Spleen (tissue), 11 donors: ENCODE measurements at regions not wholly inside any gene's neighbourhood (a gene's known extent, or its start where the extent isn't known, plus 50 kb on each side); places are given as distances from the start of the nearest gene placed in this dataset.

Experiments used
- DNase-seq: peaks from one replicate; pipeline ENCODE4 v3.0.0-alpha.2; 2020
- H3K27ac ChIP-seq, 8 donors: fragments of 200-600 bp; sonication (generic) in 7 of 8; 1 replicate in 4 of 8; 2 replicates in 4 of 8; pipeline versions ENCODE4 v1.5.0 to v1.8.0; 2016 to 2021; ENCODE audit warnings: inconsistent platforms in 4 of 8, mild to moderate bottlenecking in 4 of 8, moderate library complexity in 1 of 8
- H3K27me3 ChIP-seq, 7 donors: fragments of 200-600 bp; sonication (generic) in 6 of 7; replicated peaks in 1 of 7; 1 replicate in 4 of 7; 2 replicates in 3 of 7; pipeline versions ENCODE4 v1.5.0 to v1.8.0; 2016 to 2021; ENCODE audit warnings: inconsistent platforms in 3 of 7, mild to moderate bottlenecking in 1 of 7
- H3K36me3 ChIP-seq, 6 donors: fragments of 200-600 bp; sonication (generic) in 5 of 6; 1 replicate in 4 of 6; 2 replicates in 2 of 6; pipeline versions ENCODE4 v1.5.0 to v1.8.0; 2016 to 2021; ENCODE audit warnings: inconsistent platforms in 2 of 6
- H3K4me1 ChIP-seq, 6 donors: fragments of 200-600 bp; sonication (generic) in 5 of 6; 1 replicate in 3 of 6; 2 replicates in 3 of 6; pipeline versions ENCODE4 v1.5.0 to v1.8.0; 2016 to 2021; ENCODE audit warnings: inconsistent platforms in 3 of 6
- H3K4me3 ChIP-seq, 8 donors: fragments of 200-600 bp; sonication (generic) in 7 of 8; 1 replicate in 4 of 8; 2 replicates in 4 of 8; pipeline versions ENCODE4 v1.5.0 to v1.8.0; 2016 to 2021; ENCODE audit warnings: inconsistent platforms in 4 of 8, mild to moderate bottlenecking in 4 of 8, moderate library complexity in 2 of 8
- H3K9me3 ChIP-seq, 8 donors: fragments of 200-600 bp; sonication (generic) in 7 of 8; 1 replicate in 4 of 8; 2 replicates in 4 of 8; pipeline versions ENCODE4 v1.5.0 to v1.8.0; 2016 to 2021; ENCODE audit warnings: inconsistent platforms in 4 of 8
- CTCF ChIP-seq, 11 experiments: fragments of 200-600 bp in 7 of 11; fragments of 450-650 bp in 4 of 11; sonication (generic) in 4 of 11; IDR thresholded peaks in 8 of 11; conservative IDR thresholded peaks in 3 of 11; 1 replicate in 7 of 11; 2 replicates in 4 of 11; pipeline versions ENCODE4 v1.4.0 to v1.8.0; 2016 to 2021; ENCODE audit warnings: antibody characterized with exemption in 11 of 11, inconsistent platforms in 4 of 11, mild to moderate bottlenecking in 1 of 11
- POLR2A ChIP-seq, 3 donors: fragments of 450-650 bp; IDR thresholded peaks; one replicate each; pipeline ENCODE4 v1.5.1; 2017; ENCODE audit warnings: antibody characterized with exemption in 3 of 3, mild to moderate bottlenecking in 1 of 3
- POLR2AphosphoS5 ChIP-seq, 3 donors: sonication (generic); formaldehyde crosslinking; IDR thresholded peaks; one replicate each; pipeline ENCODE4 v1.5.1; 2017; ENCODE audit warnings: antibody characterized with exemption in 3 of 3
- WGBS, 5 donors: extraction: QIAGEN DNeasy Blood & Tissue Kit in 3 of 5; methylation state at CpG; one replicate each; pipeline versions ENCODE4 v1.1.5 to v1.1.7; 2013 to 2018; 5-methylcytosine and 5-hydroxymethylcytosine counted together
- intact Hi-C: fragments of 100-400 bp; cut with DNase I; formaldehyde crosslinking; loops from one replicate; pipeline ENCODE4 v1.15.0; 2023; ENCODE audit warnings: low total_unique reads
- donor health status: healthy with polysubstance abuse.
- donor health status: DM: no; HTN: no; CAD: no; lungs with moderate emphysema.
- donor health status: DM: no; HTN: no; CAD: no.
- donor health status: Bipolar disorder and iron deficiency.
- donor health status: healthy.
- donor health status: DM: no; HTN: no; CAD: no.
- donor health status: DM: yes; HTN: yes; CAD: no.

GRCh38 chr12:33710548-33710947 is 270.9 kb upstream of the SYT10 start:
- H3K27ac ChIP-seq = no peak overlapping the region
- intact Hi-C loops = no loop called here
- H3K4me1 ChIP-seq = no peaks in the 10 kb centered on the region
- WGBS, 5 donors = 69 to 91% (median 74%) methylated on average over 2 of the region's 2 CpGs
- no peaks in the 10 kb centered on the region for H3K27me3 ChIP-seq
- no peak for DNase-seq
- H3K4me3 ChIP-seq = no peak overlapping the region
- no peak for TF ChIP-seq POLR2AphosphoS5 (IDR thresholded peaks at IDR 0.05)
- no peak for TF ChIP-seq CTCF (IDR thresholded peaks at IDR 0.05 in 8 of 11, conservative IDR thresholded peaks at IDR 0.05 in 3 of 11)
- TF ChIP-seq POLR2A (IDR thresholded peaks at IDR 0.05) = no peak
- no peaks in the 10 kb centered on the region for H3K9me3 ChIP-seq
- H3K36me3 ChIP-seq = no peaks in the 10 kb centered on the region

DNA sequence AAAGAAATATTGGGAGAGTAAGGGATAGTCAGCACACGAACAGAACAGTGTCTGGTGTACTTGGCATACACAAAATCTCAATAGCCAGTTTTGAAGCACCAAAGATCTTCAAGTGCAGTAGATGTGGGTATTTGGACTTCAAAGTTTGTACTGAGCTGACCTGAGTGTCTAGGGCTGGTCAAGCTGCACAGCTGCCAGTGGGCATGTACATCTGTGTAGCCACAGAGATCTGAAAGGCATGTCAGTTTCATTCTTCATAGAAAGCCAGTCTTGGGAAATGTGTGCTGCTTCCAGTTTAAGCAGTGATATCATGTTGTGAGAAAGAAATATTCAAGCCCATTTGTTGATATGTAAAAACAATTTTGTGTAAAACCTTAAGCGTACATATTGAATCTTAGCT is 279.0 kb upstream of the SYT10 start:
- Histone ChIP-seq H3K27me3 (no peaks in the 10 kb centered on the region), H3K9me3 (peaks cover 0 to 5% (median 0%) of the 10 kb centered on the region in 8 donors), H3K27ac (no peak overlapping the region), H3K4me1 (no peaks in the 10 kb centered on the region), H3K36me3 (no peaks in the 10 kb centered on the region), H3K4me3 (no peak overlapping the region)
- DNase-seq = no peak
- TF ChIP-seq CTCF (IDR thresholded peaks at IDR 0.05 in 8 of 11, conservative IDR thresholded peaks at IDR 0.05 in 3 of 11) (no peak), POLR2AphosphoS5 (IDR thresholded peaks at IDR 0.05) (no peak)
- intact Hi-C loops = no loop called here
- WGBS, 5 donors = 71 to 91% (median 84%) methylated on average over 2 of the region's 2 CpGs

DNA sequence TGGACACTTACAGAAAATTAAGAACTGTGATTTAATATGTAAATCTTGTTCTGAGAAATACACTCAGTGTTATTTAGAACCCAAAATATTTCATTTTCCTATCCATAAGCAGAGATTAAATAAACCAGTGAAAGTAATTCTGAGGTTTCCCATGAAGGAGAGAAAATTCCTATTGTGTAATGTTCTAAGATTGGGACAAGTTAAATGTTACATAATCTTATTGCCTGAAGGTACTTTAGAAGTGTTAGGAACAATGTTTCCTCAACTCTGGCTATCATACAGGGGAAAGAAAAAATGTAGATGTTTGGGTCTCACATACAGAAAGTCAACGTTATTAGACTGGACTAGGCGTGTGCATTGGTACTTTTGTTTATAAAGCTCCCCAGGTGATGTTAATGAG is 281.9 kb upstream of the SYT10 start:
- WGBS, 5 donors = 70 to 85% (median 77%) methylated on average over 2 of the region's 2 CpGs
- no peaks in the 10 kb centered on the region for H3K27me3 ChIP-seq
- TF ChIP-seq POLR2AphosphoS5 (IDR thresholded peaks at IDR 0.05) (no peak), CTCF (IDR thresholded peaks at IDR 0.05 in 8 of 11, conservative IDR thresholded peaks at IDR 0.05 in 3 of 11) (no peak), POLR2A (IDR thresholded peaks at IDR 0.05) (no peak)

DNA sequence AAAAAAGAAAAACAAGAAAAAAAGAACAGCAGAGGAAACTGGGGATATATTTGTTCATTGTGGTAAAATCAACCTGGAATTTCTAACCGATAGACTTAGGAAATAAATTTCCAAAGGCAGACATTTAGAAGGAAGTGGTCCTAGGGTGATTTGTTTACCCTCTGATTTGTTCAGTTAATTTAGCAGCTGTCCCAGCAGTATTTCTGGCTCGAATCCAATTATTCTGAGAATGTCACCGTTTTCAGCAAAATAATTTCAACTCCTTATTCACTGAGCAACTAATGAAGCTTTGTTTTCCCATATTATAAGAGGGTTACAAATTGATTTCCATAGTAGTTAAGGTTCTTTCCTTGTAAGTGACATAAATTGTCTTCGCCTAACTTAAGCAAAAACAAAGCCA is 285.2 kb upstream of the SYT10 start:
- Histone ChIP-seq H3K9me3 (peaks cover 0 to 31% (median 16%) of the 10 kb centered on the region in 8 donors), H3K27me3 (no peaks in the 10 kb centered on the region), H3K4me1 (no peaks in the 10 kb centered on the region), H3K4me3 (no peak overlapping the region), H3K27ac (no peak overlapping the region), H3K36me3 (no peaks in the 10 kb centered on the region)
- TF ChIP-seq CTCF (IDR thresholded peaks at IDR 0.05 in 8 of 11, conservative IDR thresholded peaks at IDR 0.05 in 3 of 11) (no peak), POLR2A (IDR thresholded peaks at IDR 0.05) (no peak), POLR2AphosphoS5 (IDR thresholded peaks at IDR 0.05) (no peak)
- DNase-seq = no peak
- intact Hi-C loops = no loop called here
- WGBS, 5 donors = 63 to 76% (median 70%) methylated on average over 4 of the region's 4 CpGs

More for the DNA sequence above, 281.9 kb upstream of the SYT10 start:
- H3K27ac ChIP-seq = no peak overlapping the region
- no peak for DNase-seq
- peaks cover 0 to 14% (median 4%) of the 10 kb centered on the region in 8 donors for H3K9me3 ChIP-seq
- intact Hi-C loops = no loop called here
- H3K4me3 ChIP-seq = no peak overlapping the region
- no peaks in the 10 kb centered on the region for H3K36me3 ChIP-seq
- no peaks in the 10 kb centered on the region for H3K4me1 ChIP-seq
